GM12873 (cell line): ENCODE measurements at regions not wholly inside any gene's neighbourhood (a gene's known extent, or its start where the extent isn't known, plus 50 kb on each side); places are given as distances from the start of the nearest gene placed in this dataset.

Experiments used
- CTCF ChIP-seq: IDR thresholded peaks from 2 replicates; pipeline ENCODE4 v1.5.1; 2012; ENCODE audit warnings: low read depth, mild to moderate bottlenecking, moderate library complexity, low read length, control low read depth; ENCODE audit not compliant: insufficient read depth; ENCODE audit errors: missing control alignments

GRCh38 chr3:193914602-193915001 is 221.3 kb upstream of the HES1 start:
- no peak for TF ChIP-seq CTCF

GRCh38 chr3:193915099-193915498 is 220.8 kb upstream of the HES1 start:
- no peak for TF ChIP-seq CTCF

GRCh38 chr3:193915613-193916012 is 220.3 kb upstream of the HES1 start:
- no peak for TF ChIP-seq CTCF

- TF ChIP-seq CTCF, result no peak
These were observed 218.8 kb upstream of the HES1 start for GRCh38 chr3:193917158-193917557.

- no peak for TF ChIP-seq CTCF
These were observed 214.5 kb upstream of the HES1 start for GRCh38 chr3:193921465-193921864.

- no peak for TF ChIP-seq CTCF
These were observed 213.7 kb upstream of the HES1 start for GRCh38 chr3:193922034-193922774.

- TF ChIP-seq CTCF, result no peak
These were observed 207.4 kb upstream of the HES1 start for GRCh38 chr3:193928354-193929209.
